Activated CD4-positive, alpha-beta T cell treated with anti-CD3 and anti-CD28 coated beads for 48 hours (primary cell): ENCODE measurements at regions not wholly inside any gene's neighbourhood (a gene's known extent, or its start where the extent isn't known, plus 50 kb on each side); places are given as distances from the start of the nearest gene placed in this dataset.

ENCODE experiments used
- DNase-seq: peaks from one replicate; pipeline ENCODE4 v3.0.0-alpha.2; 2020

DNA sequence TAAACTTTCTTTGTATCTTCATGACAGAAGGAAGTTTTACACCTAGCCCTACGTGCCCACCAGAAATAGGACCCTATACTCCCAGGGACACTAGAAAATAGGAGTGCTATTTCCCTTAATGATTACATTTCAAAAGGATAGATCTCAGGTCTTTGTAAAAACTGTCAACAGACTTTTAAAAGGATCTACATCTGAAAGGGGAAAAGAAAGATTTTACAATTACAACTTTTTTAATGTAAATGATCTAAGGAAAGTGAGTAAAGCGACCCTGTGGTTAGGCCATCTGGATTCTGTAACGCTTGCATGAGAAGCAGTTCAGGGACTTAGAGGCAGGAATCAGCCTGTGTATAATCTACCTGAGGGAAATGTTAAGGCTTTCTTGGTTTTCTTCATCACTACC is 431.8 kb upstream of the MC4R start:
- DNase-seq = no peak

DNA sequence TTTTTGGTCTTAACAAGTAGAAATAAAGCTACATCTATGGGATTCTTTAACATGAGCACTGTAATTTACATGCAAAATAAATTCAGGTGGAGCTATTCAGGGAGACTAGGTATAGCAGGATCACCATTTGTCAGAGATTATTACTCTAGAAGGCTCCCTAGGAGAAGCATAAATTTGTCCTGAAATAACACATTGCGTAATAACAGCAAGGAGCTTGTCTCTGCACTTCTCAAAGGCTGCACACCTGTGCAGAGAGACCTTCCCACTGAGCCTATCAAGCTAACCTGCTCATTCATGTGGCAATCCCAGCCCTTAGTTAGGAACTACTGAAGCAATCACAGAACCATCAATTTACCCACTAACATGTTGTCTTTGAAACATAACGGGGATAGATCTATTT is 437.4 kb upstream of the MC4R start:
- DNase-seq = no peak

DNA sequence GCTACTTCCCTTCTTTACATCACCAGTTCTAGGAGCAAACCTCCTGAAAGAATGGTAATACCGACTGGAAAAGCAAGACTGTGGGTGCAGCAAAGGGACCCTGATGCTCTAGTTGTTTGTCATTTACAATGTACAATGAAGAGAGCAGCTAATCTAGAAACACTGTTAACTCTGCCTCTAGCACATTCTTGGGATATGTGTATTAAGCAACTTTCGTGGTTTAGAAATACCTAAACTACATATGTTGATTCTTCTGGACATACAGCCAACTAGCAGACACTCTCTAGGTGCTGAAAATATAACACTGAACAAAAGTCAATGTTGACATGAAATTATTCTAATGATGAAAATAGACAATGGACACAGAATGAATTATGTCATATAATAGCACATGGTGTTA is 440.3 kb upstream of the MC4R start:
- no peak for DNase-seq

DNA sequence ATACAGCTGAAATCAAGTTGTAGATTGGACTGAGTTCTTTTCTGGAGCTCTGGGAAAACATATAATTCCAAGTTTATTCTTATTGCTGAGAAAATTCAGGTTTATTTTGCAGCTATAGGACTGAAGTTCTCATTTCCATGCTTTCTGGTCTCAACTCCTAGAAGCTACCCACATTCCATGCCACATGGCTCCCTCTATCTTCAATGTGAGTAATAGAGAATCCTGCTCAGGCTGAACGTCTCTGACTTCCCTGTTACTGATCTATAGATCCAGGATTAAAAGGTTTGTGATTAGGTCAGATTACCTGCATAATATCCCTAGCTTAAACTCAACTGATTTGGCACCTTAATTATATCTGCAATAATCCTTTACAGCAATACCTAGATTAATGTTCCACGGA is 453.8 kb upstream of the MC4R start:
- DNase-seq = no peak

DNA sequence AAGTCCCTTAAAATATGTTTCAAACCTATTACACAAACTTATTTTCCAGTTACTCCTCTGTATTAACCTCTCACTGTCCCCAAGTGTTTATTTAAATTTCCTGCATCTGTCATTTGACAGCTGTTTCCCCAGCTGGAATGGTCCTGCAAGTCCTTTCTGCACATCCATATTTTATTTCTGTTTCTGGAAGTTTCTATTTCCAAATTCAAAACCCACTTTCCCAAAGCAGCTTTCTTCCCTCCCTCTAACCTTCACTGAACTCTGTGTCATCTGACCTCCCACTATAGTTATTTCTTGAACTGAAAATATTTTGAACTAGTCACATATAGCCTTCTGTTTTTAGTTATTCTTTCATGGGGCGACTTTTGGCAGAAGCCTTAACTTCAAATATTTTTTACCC is 459.4 kb upstream of the MC4R start:
- DNase-seq = no peak

DNA sequence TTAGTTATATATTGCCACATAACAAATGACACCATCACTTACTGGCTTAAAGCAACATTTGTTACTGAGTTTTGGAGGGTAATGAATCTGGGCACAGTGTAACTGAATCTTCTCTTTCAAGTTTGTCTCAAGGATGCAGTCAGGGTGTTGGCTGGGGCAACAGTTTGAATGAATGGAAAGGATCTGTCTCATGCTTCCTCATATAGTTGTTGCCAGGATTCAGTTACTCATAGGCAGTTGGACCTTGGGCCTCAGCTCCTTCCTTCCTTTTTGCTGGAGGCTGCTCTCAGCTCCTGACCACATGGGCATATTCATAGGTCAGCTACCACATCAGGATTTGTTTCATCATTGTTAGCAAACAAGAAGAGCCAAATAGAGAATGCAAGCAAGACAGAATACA is 466.1 kb upstream of the MC4R start:
- no peak for DNase-seq

DNA sequence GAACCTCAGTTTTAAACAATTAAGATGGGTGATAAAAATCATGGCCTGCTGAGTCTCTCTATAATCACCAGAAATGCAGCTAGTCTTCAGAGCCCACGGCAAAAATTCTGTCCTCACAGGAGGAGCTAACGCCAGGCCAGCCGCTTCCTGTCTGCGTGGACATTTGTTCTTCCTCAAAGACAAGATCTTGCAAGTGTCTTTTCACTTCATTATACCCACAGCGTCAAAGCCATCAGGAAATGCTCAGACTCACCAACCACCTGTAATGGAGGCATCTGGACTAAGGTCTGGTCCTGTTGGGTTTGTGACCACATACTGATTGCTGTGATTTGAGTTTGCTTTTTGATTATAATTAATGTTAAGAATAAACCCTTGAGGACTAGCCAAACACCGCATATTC is 473.8 kb upstream of the MC4R start:
- no peak for DNase-seq

DNA sequence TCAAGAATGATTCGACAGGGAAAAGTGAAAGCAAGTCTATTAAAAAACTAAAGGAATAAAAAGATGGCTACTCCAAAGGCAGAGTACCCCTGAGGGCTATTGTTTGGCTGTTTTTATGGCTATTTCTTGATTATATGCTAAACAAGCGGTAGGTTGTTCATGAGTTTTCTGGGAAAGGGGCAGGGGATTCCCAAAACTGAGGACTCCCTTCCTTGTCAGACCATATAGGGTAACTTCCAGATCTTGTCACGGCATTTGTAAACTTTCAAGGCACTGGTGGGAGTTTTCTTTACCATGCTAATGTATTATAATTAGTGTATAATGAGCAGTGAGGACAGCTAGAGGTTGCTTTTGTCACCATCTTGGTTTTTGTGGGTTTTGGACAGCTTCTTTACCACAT is 474.9 kb upstream of the MC4R start:
- DNase-seq = no peak

DNA sequence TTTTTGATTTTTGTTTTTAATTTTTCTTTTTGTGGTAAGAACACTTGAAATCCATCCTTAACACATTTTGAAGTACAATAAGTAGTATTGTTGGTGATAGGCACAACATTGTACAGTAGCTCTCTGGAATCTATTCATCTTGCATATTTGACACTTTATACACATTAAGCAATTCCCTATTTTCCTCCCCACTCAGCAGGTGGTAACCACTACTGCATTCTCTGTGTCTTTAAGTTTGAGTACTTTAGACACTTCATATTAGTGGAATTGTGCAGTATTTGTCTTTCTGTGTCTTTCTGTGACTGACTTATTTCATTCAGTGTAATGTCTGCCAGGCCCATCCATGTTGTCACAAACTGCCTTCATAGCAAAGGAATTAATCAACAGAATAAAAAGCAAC is 471.7 kb upstream of the CDH20 start:
- no peak for DNase-seq

DNA sequence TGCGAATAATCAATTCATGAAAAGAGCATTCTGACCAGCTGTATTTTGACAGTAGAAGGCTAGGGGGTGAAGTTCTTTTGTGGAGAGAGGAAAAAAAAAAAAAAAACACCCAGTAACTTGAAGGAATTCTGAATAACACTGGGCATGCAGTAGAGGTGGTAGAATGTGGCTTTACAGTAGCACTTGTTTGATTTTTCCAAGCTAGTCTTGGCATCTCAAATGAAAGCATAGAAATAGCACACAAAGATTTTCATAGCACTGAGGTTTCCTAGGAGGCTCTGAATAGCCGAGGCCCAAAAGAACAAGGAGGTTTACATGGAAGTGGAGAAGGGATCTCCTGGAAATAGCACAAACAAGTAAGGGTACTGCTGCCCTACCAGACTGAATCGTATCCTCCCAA is 470.2 kb upstream of the CDH20 start:
- no peak for DNase-seq

DNA sequence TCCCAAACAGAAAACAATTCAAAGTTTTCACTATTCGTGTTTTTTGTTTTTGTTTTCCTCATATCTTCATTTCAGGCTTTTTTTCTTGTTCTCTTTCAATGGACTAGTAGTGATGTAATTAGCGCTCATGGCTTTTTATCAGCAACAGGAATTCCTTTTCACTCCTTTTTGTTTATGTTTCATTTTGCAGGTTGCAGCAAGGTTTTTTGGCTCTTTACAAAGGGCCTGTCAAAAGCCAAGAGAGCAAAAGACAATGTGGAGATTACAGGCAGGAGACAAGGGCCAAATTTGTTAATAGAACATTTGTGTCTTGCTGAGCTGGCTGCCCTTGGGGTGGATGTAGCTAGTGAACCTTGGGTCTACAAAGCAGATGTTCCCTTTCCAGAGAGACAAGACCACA is 467.4 kb upstream of the CDH20 start:
- DNase-seq = no peak

DNA sequence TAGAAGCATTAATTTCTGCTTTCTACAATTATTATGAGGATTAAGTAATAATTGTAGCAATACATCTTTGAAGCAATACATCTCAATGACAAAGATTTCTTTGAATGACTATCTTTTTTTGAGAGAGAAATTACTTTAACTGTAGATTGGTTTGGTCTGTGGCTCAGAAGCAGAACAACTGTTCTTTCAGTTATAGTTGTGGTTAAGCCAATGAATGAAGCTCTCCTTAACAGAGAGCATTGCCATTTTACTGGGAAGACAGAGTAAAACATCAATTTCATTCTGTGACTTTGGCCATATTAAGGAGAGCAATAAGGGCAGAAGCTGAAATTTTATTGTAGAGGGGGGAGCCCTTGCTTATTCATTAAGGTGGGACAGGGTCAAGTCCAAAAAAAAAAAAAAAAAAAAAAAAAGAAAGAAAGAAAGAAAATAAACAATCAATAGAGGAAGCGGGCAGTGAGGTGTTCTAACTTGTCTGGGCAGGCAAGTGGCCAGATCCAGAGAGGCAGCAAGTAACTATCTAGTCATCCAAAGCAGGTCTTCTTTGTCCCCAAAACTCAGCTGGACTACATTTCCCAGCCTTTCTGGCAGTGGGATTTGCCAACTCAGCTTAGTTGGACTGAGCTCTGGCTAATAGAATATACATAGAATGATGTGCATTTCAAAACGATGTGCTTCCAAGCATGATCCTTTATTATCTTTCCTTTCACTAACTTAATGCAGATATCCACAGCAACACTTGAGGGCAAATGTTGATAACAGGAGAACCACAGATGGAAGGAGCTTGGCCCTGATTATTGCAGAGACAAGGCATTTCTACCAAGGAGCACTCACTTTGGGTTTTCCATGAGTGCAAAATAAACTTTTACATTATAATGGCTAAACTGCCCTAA is 462.7 kb upstream of the CDH20 start:
- no peak for DNase-seq

DNA sequence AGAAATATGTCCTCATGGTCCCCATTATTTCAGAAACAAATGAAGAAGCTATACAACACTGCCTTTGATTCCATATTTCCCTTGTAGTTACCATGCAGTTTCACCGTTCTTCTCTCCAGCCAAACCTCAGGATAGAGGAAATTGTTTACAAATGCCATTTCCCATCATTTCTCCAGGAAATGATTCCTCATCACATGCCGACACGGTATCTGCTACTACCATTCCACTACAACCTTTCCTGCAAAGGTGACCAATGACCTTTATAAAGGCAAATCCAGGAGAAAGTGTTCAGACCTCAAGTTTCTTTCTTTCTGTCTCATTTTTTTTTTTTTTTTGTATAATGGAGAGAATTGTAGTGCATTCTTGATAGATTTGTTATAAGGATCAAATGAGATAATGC is 460.8 kb upstream of the CDH20 start:
- DNase-seq = no peak

DNA sequence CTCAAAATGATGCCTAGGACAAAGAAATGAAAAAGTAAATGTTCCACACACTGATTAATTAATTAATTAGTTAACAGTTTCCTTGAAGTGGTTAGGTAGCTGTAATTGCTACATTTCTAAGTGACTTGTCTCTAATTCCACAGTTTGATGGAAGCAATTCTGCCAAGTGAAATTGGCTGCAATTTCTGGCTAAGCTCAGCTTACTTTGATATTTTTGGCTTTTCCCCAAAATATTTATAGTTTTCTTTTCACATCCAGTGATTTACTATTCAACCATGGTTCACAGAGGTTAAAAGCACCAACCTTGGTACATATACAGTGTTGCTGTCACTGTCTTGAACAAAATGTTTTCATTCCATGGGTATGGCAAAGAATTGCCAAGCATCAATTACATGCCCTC is 459.5 kb upstream of the CDH20 start:
- no peak for DNase-seq

DNA sequence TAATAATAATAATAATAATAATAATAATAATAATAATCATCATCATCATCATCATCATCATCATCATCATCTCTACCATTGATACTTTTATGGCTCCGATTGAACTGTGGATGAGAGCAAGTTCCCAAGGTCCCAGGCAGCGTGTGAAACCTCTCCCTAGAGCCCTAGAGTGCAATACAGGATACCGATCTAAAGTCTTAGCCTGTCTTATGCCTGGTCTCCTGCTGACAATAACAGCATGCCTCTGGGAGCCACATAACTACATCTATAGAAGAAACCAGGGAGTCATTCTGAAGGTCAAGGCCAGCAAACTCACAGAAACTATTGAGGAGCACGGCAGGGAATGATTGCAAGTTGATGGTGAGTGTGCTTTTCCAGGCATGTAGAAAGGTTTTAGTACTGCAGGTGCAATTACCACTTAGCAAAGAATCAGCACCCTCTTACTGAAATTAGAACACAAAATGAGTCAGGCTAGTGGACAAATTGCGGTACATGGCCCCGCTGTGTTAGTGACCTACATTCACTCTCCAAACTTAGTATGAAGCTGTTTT is 457.2 kb upstream of the CDH20 start:
- DNase-seq = no peak

DNA sequence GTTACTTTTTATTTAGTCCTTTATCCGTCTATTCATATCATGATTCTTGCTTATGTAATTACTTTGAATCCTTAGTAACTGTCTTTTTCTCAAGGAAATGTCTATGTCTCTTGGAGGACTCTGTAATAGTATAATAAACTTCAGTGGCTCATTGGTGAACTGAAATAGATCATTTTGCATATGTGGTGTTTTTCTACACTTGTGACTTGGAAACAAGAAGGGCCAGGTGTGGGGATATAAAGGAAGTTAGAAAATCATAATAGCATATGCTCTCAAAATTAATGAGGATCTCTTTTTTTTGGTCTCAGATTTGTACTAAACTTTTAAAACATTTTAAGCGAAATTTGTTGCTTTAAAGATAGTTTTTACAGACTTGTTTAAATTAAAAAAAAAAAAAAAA is 453.0 kb upstream of the CDH20 start:
- DNase-seq = no peak

DNA sequence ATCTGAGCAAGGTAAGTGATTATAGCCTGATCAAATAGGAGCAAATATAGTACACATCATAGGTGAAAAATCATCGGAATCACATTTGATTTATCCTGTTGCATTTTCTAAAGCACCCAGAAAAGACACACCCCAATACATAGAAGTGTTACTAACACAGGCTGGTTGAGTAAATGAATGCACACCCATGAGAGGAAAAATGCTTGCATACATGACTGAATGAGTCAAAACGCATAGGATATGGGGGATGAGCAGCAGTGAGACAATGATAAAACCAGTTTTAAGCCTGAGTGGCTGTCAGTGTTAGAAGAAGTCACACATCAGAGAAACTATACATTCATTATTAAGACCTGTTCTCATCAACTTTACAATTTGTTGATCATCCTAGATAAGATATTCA is 449.6 kb upstream of the CDH20 start:
- no peak for DNase-seq

DNA sequence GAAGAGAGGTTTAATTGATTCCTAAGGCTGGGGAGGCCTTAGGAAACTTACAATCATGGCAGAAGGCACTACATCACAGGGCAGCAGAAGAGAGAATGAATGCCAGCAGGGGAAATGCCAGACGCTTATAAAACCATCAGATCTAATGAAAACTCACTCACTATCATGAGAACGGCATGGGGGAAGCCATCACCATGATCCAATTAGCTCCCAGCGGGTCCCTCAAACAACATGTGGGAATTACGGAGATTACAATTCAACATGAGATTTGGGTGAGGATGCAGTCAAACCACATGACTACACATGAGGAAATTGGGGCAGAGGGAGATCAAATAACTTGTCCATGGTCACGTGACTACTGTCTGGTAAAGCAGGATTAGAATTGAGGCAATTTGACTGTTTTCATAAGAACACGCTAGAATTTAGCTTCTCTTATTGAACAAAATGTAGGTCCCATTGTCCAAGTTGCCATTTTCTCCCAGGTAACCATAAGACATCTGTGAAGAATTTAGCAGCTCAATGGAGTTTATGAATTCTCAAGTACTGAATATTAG is 445.1 kb upstream of the CDH20 start:
- no peak for DNase-seq

DNA sequence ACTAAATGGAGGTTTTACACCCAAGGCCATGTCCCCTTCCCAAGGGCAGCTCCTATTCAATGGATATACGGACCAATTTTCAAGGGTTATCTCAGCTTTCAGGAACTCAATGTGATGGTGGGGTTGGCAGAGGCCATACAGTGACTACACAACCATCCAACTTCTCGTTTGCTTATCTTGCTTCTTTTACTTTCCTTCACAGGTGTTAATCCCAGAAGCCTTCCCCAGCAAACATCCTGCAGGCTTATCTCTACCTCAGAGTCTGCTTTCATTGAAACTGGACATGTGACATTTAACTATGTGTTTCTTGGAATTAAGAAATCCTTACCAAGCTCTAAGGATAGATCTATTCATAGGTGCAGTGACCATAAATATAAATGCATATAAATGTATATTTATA is 443.8 kb upstream of the CDH20 start:
- DNase-seq = no peak

DNA sequence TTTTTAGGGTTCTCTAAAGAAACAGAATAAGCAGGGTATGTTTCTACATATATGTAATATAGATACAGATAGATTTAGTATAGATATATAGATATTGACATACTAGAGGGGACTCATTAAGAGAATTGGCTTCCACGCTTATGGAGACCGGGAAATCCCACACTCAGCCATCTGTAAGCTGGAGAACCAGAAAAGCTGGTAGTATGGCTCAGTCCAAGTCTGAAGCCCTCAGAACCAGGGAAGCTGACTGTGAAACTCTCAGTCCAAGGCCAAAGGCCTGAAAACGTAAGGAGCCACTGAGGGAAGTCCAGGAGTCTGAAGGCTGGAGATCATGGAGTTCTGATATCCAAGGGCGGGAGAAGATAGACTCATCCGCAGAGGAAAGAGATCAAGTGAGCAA is 441.3 kb upstream of the CDH20 start:
- DNase-seq = no peak

DNA sequence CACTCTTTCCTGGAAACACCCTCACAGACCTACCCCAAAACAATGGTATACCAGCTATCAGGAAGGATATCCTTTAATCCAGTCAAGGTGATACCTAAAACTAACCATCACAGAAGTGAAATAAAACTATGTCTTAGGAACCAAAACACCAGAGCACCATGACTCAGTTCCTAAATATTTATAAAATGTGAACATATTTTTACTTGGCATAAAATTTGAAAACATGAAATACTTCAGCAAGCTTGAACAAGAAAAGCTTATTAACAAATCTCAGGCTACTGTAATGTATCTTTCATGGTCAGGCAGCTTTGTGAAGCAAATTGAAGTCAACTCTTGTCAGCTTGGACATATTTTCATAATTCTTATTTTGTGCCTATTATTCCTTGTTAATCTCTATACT is 440.8 kb upstream of the CDH20 start:
- no peak for DNase-seq

DNA sequence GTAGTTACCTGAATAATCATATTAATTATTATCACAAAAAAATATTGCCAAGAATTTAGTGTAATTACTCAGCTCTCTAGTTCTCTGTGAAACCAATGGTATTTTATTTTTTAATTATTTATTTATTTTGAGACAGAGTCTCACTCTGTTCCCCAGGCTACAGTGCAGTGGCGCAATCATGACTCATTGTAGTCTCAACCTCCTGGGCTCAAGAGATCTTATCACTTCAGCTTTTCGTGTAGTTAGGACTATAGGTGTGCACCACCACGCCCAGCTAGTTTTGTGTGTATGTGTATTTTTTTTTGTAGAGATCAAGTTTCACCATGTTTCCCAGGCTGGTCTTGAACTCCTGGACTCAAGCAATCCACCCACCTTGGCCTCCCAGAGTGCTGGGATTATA is 440.4 kb upstream of the CDH20 start:
- no peak for DNase-seq

DNA sequence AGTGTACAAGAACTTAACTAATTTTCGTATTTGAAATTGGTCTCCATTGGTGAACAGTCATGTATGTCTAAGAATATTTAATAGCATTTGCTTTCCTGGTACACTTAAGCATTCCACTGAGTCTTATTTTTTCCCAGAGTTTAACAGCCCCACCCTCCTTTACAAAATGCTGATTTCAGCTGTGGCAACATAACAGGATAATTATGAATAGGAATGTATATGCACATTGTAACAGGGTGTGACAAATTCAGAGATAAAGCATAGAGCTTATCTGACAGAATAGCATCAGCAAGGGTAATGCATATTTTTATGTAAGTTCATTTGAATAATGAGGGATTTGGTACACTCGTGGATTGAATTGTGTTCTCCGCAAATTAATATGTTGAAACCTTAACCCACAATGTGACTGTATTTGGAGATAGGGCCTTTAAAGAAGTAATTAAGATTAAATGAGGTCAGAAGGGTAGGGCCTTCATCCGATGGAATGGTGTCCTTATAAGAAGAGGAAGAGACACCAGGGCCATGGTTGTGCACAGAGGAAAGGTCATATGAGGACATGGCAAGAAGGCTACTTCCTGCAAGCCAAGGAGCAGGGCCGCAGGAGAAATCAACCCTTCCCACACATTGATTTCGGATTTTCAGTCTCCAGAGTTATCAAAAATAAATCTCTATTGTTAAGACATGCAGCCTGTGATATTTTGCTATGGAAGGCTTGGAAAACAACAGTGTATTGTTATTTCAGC is 439.7 kb upstream of the CDH20 start:
- no peak for DNase-seq
